Brain microvascular endothelial cell (primary cell): ENCODE measurements at regions not wholly inside any gene's neighbourhood (a gene's known extent, or its start where the extent isn't known, plus 50 kb on each side); places are given as distances from the start of the nearest gene placed in this dataset.

Experiments used
- DNase-seq: peaks from one replicate; pipeline ENCODE4 v3.0.0-alpha.2; 2020
- H3K27ac ChIP-seq: fragments of 250-450 bp; sonication (Bioruptor Pico); 2 replicates; pipeline ENCODE4 v1.5.1; 2020; ENCODE audit warnings: mild to moderate bottlenecking, moderate library complexity
- H3K27me3 ChIP-seq: fragments of 250-450 bp; sonication (Bioruptor Pico); replicated peaks from 2 replicates; pipeline ENCODE4 v1.5.1; 2020; ENCODE audit warnings: mild to moderate bottlenecking
- H3K36me3 ChIP-seq: fragments of 250-450 bp; sonication (Bioruptor Pico); replicated peaks from 2 replicates; pipeline ENCODE4 v1.5.1; 2020; ENCODE audit warnings: mild to moderate bottlenecking
- H3K4me3 ChIP-seq: 2 replicates; pipeline ENCODE4 v1.5.1; 2011; ENCODE audit warnings: low read depth, mild to moderate bottlenecking, control low read depth, low read length, moderate library complexity
- CTCF ChIP-seq: IDR thresholded peaks from 2 replicates; pipeline ENCODE4 v1.5.1; 2011; ENCODE audit warnings: low read depth, mild to moderate bottlenecking, moderate library complexity, low read length, control low read depth, inconsistent platforms; ENCODE audit errors: missing control alignments
- in situ Hi-C: cut with HindIII; loops from 2 replicates; pipeline ENCODE4 v1.10.0; 2017; ENCODE audit warnings: low sequenced_read_pairs, low pct_ligation_motif_present

- Histone ChIP-seq H3K36me3 (no peaks in the 10 kb centered on the region), H3K4me3 (no peak overlapping the region), H3K27me3 (no peaks in the 10 kb centered on the region), H3K27ac (no peak overlapping the region)
- in situ Hi-C loops = no loop called here
- no peak for TF ChIP-seq CTCF
- DNase-seq = no peak
These were observed 358.6 kb upstream of the CDH11 start for GRCh38 chr16:65480281-65481091.

GRCh38 chr16:65476448-65476955, 354.6 kb upstream of the CDH11 start:
- in situ Hi-C loops = no loop called here
- DNase-seq = no peak
- Histone ChIP-seq H3K27ac (no peak overlapping the region), H3K4me3 (no peak overlapping the region), H3K36me3 (no peaks in the 10 kb centered on the region), H3K27me3 (no peaks in the 10 kb centered on the region)
- TF ChIP-seq CTCF = no peak

- Histone ChIP-seq H3K27ac (no peak overlapping the region), H3K36me3 (no peaks in the 10 kb centered on the region), H3K4me3 (no peak overlapping the region), H3K27me3 (no peaks in the 10 kb centered on the region)
- in situ Hi-C loops = no loop called here
- no peak for TF ChIP-seq CTCF
- no peak for DNase-seq
These were observed 351.8 kb upstream of the CDH11 start for GRCh38 chr16:65473699-65474098.

- H3K4me3 ChIP-seq = no peak overlapping the region
- H3K27me3 ChIP-seq = no peaks in the 10 kb centered on the region
- H3K36me3 ChIP-seq = no peaks in the 10 kb centered on the region
- DNase-seq = no peak
- no peak overlapping the region for H3K27ac ChIP-seq
- no peak for TF ChIP-seq CTCF
- in situ Hi-C loops = no loop called here
These were observed 347.3 kb upstream of the CDH11 start for GRCh38 chr16:65469116-65469515.

- no peak for DNase-seq
These were observed 346.3 kb upstream of the CDH11 start for GRCh38 chr16:65468133-65468532.

More at GRCh38 chr16:65468133-65468532, 346.3 kb upstream of the CDH11 start:
- TF ChIP-seq CTCF = no peak
- Histone ChIP-seq H3K27me3 (no peaks in the 10 kb centered on the region), H3K36me3 (no peaks in the 10 kb centered on the region), H3K27ac (no peak overlapping the region), H3K4me3 (no peak overlapping the region)
- in situ Hi-C loops = no loop called here
